GM23248 (cell line): ENCODE measurements at regions not wholly inside any gene's neighbourhood (a gene's known extent, or its start where the extent isn't known, plus 50 kb on each side); places are given as distances from the start of the nearest gene placed in this dataset.
A peak's percentile ranks its signal among the peaks of the same experiment; 100 is the strongest.

ENCODE experiments used
- DNase-seq: peaks from one replicate; pipeline ENCODE4 v3.0.0-alpha.2; 2015
- H2AFZ ChIP-seq: fragments of 200-600 bp; sonication (generic); 2 replicates; pipeline ENCODE4 v1.6.1; 2016; ENCODE audit warnings: antibody characterized with exemption
- H3F3A ChIP-seq: fragments of 200-600 bp; sonication (generic); 2 replicates; pipeline ENCODE4 v1.6.1; 2016; ENCODE audit warnings: mild to moderate bottlenecking, antibody characterized with exemption, mixed run types; ENCODE audit not compliant: insufficient read depth
- H3K27ac ChIP-seq: fragments of 200-600 bp; sonication (generic); 2 replicates; pipeline ENCODE4 v1.5.1; 2016; ENCODE audit warnings: mild to moderate bottlenecking
- H3K27me3 ChIP-seq: fragments of 200-600 bp; sonication (generic); replicated peaks from 2 replicates; pipeline ENCODE4 v1.6.1; 2016; ENCODE audit warnings: mild to moderate bottlenecking; ENCODE audit not compliant: insufficient read depth
- H3K36me3 ChIP-seq: fragments of 200-600 bp; sonication (generic); 2 replicates; pipeline ENCODE4 v1.6.1; 2016; ENCODE audit warnings: low read depth, mild to moderate bottlenecking
- H3K4me1 ChIP-seq: fragments of 200-600 bp; sonication (generic); 2 replicates; pipeline ENCODE4 v1.6.1; 2016; ENCODE audit warnings: mild to moderate bottlenecking; ENCODE audit not compliant: insufficient read depth
- H3K4me2 ChIP-seq: fragments of 200-600 bp; sonication (generic); one replicate; pipeline ENCODE4 v1.6.1; 2016; ENCODE audit warnings: mild to moderate bottlenecking; ENCODE audit not compliant: unreplicated experiment
- H3K4me3 ChIP-seq: fragments of 200-600 bp; sonication (generic); 2 replicates; pipeline ENCODE4 v1.5.1; 2016; ENCODE audit warnings: mild to moderate bottlenecking
- H3K79me2 ChIP-seq: fragments of 200-600 bp; sonication (generic); 2 replicates; pipeline ENCODE4 v1.6.1; 2016; ENCODE audit warnings: mild to moderate bottlenecking; ENCODE audit not compliant: insufficient read depth
- H3K9ac ChIP-seq: fragments of 200-600 bp; sonication (generic); 2 replicates; pipeline ENCODE4 v1.6.1; 2016; ENCODE audit warnings: mild to moderate bottlenecking
- H3K9me2 ChIP-seq: fragments of 200-600 bp; sonication (generic); 2 replicates; pipeline ENCODE4 v1.6.1; 2016; ENCODE audit warnings: mixed run types, mild to moderate bottlenecking, moderate library complexity; ENCODE audit not compliant: insufficient read depth
- H3K9me3 ChIP-seq: fragments of 200-600 bp; sonication (generic); one replicate; pipeline ENCODE4 v1.6.1; 2017; ENCODE audit warnings: low read depth
- H4K20me1 ChIP-seq: fragments of 200-600 bp; sonication (generic); 2 replicates; pipeline ENCODE4 v1.6.0; 2016; ENCODE audit not compliant: insufficient read depth
- EZH2 ChIP-seq: fragments of 200-600 bp; sonication (generic); IDR thresholded peaks from 2 replicates; pipeline ENCODE4 v1.6.1; 2018; ENCODE audit warnings: antibody characterized with exemption, mild to moderate bottlenecking; ENCODE audit not compliant: insufficient read depth, poor library complexity, severe bottlenecking
- EZH2phosphoT487 ChIP-seq: fragments of 200-600 bp; sonication (generic); IDR thresholded peaks from 2 replicates; pipeline ENCODE4 v1.6.1; 2018; ENCODE audit warnings: antibody characterized with exemption, moderate library complexity, mild to moderate bottlenecking, low read depth; ENCODE audit not compliant: insufficient read depth
- WGBS, 2 experiments: methylation state at CpG; one replicate each; pipeline ENCODE4 v1.1.6; 2015 to 2017; ENCODE audit warnings: low lambda C conversion rate in 2 of 2, low coverage in 1 of 2; ENCODE audit errors: missing lambda C conversion rate in 2 of 2; 5-methylcytosine and 5-hydroxymethylcytosine counted together
- in situ Hi-C: fragments of 300-500 bp; cut with MboI; formaldehyde crosslinking; loops from 2 replicates; pipeline ENCODE4 v1.15.0; 2020

DNA sequence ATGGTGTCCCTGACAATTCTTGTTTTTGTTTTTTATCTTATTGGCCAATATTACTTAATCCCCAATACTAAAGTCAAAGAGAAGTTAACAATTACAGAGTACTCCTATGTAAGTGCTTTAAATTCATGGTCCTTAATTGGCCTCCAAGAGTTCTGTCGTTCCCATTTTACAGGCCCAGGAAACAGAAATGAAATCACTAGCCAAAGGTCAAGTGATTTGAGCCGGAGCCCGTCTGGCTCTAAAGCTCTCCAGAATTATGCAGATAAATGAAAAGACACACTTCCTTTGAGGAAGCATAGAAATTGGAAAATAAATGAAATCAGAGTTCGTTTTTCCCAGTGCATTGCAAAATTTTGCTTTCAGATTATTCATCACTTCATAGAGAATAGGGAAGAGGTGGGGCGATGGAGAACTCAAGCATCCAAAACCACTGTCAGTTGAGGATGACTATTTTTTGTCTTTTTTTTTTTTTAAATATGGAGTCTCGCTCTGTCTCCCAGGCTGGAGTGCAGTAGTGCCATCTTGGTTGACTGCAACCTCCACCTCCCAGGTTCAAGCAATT is 78.5 kb downstream of the MAP1LC3B2 start:
- Histone ChIP-seq H3K36me3 (no peaks in the 10 kb centered on the region), H3K4me3 (no peak overlapping the region), H3K79me2 (no peaks in the 10 kb centered on the region), H3F3A (no peaks in the 10 kb centered on the region), H3K9me3 (no peaks in the 10 kb centered on the region), H3K9ac (no peak overlapping the region), H3K27ac (no peak overlapping the region), H4K20me1 (no peaks in the 10 kb centered on the region), H3K4me2 (no peak overlapping the region), H3K27me3 (peaks cover 7% of the 10 kb centered on the region; the same call in 1 of the 2 replicates), H3K9me2 (no peaks in the 10 kb centered on the region), H2AFZ (no peak overlapping the region), H3K4me1 (no peaks in the 10 kb centered on the region)
- 31 to 43% methylated on average over 6 of the region's 6 CpGs for WGBS, 2 experiments
- peak; percentile 6 for DNase-seq
- TF ChIP-seq EZH2 (no peak), EZH2phosphoT487 (no peak)
- in situ Hi-C loops, result no loop called here

GRCh38 chr12:116636608-116637519 is 77.7 kb downstream of the MAP1LC3B2 start:
- no peak overlapping the region for H2AFZ ChIP-seq

DNA sequence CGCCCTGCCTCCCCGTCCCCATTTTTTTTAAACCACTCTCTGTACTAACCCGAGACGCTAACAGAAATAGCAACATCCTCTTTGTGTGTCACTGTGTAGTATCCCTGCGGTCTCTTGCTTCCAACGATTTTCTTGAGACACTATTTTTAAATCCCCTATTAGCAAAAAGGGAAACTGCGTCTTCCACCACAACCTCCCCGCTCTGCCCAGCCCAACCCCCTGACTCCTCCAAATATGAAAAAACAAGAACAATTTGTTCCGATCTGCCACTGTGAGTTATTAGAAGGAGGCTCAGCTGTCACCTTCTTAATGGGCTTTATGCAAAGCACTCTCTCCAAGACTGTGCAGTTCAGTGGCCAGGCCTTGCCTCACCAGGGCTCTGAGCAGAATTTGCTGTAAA is 76.3 kb downstream of the MAP1LC3B2 start:
- no peak overlapping the region for H3K4me3 ChIP-seq
- H4K20me1 ChIP-seq, result no peaks in the 10 kb centered on the region
- no peak overlapping the region for H3K9ac ChIP-seq
- in situ Hi-C loops, result no loop called here
- H3K36me3 ChIP-seq, result no peaks in the 10 kb centered on the region
- no peaks in the 10 kb centered on the region for H3K9me2 ChIP-seq
- no peaks in the 10 kb centered on the region for H3K79me2 ChIP-seq
- H3K27ac ChIP-seq, result no peak overlapping the region
- H3K4me1 ChIP-seq, result no peaks in the 10 kb centered on the region
- H3F3A ChIP-seq, result no peaks in the 10 kb centered on the region
- no peak for DNase-seq
- H3K4me2 ChIP-seq, result no peak overlapping the region
- H3K27me3 ChIP-seq, result peaks cover 9% of the 10 kb centered on the region; the same call in 1 of the 2 replicates
- TF ChIP-seq EZH2 (no peak), EZH2phosphoT487 (no peak)
- 85 to 90% methylated on average over 9 of the region's 9 CpGs for WGBS, 2 experiments
- H2AFZ ChIP-seq, result no peak overlapping the region
- no peaks in the 10 kb centered on the region for H3K9me3 ChIP-seq

More at GRCh38 chr12:116636608-116637519, 77.7 kb downstream of the MAP1LC3B2 start:
- peaks cover 7% of the 10 kb centered on the region; the same call in 1 of the 2 replicates for H3K27me3 ChIP-seq
- no peaks in the 10 kb centered on the region for H3K79me2 ChIP-seq
- H3F3A ChIP-seq, result no peaks in the 10 kb centered on the region
- DNase-seq, result no peak
- H3K4me3 ChIP-seq, result no peak overlapping the region
- no peak for TF ChIP-seq EZH2
- no peak for TF ChIP-seq EZH2phosphoT487
- in situ Hi-C loops, result no loop called here
- no peak overlapping the region for H3K27ac ChIP-seq
- no peaks in the 10 kb centered on the region for H3K36me3 ChIP-seq
- WGBS, 2 experiments, result 76 to 77% methylated on average over 11 of the region's 11 CpGs
- H3K4me2 ChIP-seq, result no peak overlapping the region
- H4K20me1 ChIP-seq, result no peaks in the 10 kb centered on the region
- H3K9ac ChIP-seq, result no peak overlapping the region
- no peaks in the 10 kb centered on the region for H3K4me1 ChIP-seq
- H3K9me3 ChIP-seq, result no peaks in the 10 kb centered on the region
- H3K9me2 ChIP-seq, result no peaks in the 10 kb centered on the region

DNA sequence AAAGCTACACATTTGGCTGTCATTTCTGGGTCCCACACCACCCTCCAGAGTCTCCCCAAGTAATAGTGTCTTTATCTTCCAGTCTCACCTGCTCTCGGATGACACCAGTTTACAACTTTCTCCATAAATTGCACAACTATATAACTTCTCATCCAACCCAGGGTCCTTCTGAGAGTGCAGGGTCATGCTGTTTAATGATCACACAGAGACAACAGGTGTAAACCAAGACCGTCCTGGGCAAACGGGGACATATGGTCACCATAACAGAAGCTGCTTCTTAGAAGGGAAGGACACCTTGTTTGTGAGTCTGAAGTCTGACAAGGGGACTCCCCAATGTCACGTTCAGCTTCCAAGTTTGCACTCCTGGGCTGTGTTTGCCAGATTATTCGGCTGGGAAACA is 74.3 kb downstream of the MAP1LC3B2 start:
- TF ChIP-seq EZH2phosphoT487, result no peak
- H3K9me2 ChIP-seq, result no peaks in the 10 kb centered on the region
- DNase-seq, result no peak
- H3K4me3 ChIP-seq, result no peak overlapping the region
- H3K4me2 ChIP-seq, result no peak overlapping the region
- no peak overlapping the region for H3K27ac ChIP-seq
- in situ Hi-C loops, result no loop called here
- no peaks in the 10 kb centered on the region for H3K36me3 ChIP-seq
- H3K4me1 ChIP-seq, result no peaks in the 10 kb centered on the region
- H4K20me1 ChIP-seq, result no peaks in the 10 kb centered on the region
- H3F3A ChIP-seq, result no peaks in the 10 kb centered on the region
- H3K79me2 ChIP-seq, result no peaks in the 10 kb centered on the region
- H3K27me3 ChIP-seq, result peaks cover 14% of the 10 kb centered on the region
- no peak overlapping the region for H3K9ac ChIP-seq
- no peaks in the 10 kb centered on the region for H3K9me3 ChIP-seq
- no peak overlapping the region for H2AFZ ChIP-seq
- 71 to 74% methylated on average over 5 of the region's 5 CpGs for WGBS, 2 experiments
